ENCODE measurements at regions not wholly inside any gene's neighbourhood (a gene's known extent, or its start where the extent isn't known, plus 50 kb on each side); places are given as distances from the start of the nearest gene placed in this dataset.

- H3K4me3 Mint-ChIP-seq, result no peak overlapping the region
- no peaks in the 10 kb centered on the region for H3K27me3 Mint-ChIP-seq
- peaks cover 0 to 5% (median 0%) of the 10 kb centered on the region in 11 donors for H3K9me3 Mint-ChIP-seq
- Histone ChIP-seq H3K27ac (ENCODE audit: low read depth, low read length) (no peak overlapping the region), H3K4me1 (ENCODE audit: control insufficient read depth in 2 of 2, insufficient read depth in 2 of 2, low read length in 2 of 2) (no peaks in the 10 kb centered on the region), H3K27me3 (ENCODE audit: control insufficient read depth in 2 of 2, insufficient read depth in 2 of 2, low read length in 2 of 2) (no peaks in the 10 kb centered on the region), H3K9me3 (ENCODE audit: control insufficient read depth in 2 of 3, low read length in 3 of 3) (no peaks in the 10 kb centered on the region), H3K4me3 (ENCODE audit: low read length) (no peak overlapping the region), H3K36me3 (ENCODE audit: control insufficient read depth in 2 of 3, insufficient read depth in 3 of 3, low read length in 3 of 3) (no peaks in the 10 kb centered on the region)
- CTCF ChIA-PET, result no interaction called here
- POLR2A ChIA-PET, result no interaction called here
- no peak overlapping the region for H3K27ac Mint-ChIP-seq
- intact Hi-C loops (cut with micrococcal nuclease), result no loop called here
- no peaks in the 10 kb centered on the region for H3K36me3 Mint-ChIP-seq
- DNase-seq (no peak), ATAC-seq (no peak)
- no peaks in the 10 kb centered on the region for H3K4me1 Mint-ChIP-seq
Measured at GRCh38 chr13:72244788-72245187, 377.8 kb upstream of the DACH1 start.

GRCh38 chr13:72230131-72230530, 363.1 kb upstream of the DACH1 start:
- H3K9me3 ChIP-seq (ENCODE audit: control insufficient read depth in 2 of 3, low read length in 3 of 3), result no peaks in the 10 kb centered on the region
- Mint-ChIP-seq H3K4me3 (no peak overlapping the region), H3K27ac (no peak overlapping the region), H3K36me3 (no peaks in the 10 kb centered on the region), H3K27me3 (no peaks in the 10 kb centered on the region), H3K9me3 (peaks cover 0 to 10% (median 3%) of the 10 kb centered on the region in 11 donors), H3K4me1 (no peaks in the 10 kb centered on the region)
- CTCF ChIA-PET, result no interaction called here
- no peak overlapping the region for H3K4me3 ChIP-seq (ENCODE audit: low read length)
- intact Hi-C loops (cut with micrococcal nuclease), result no loop called here
- H3K4me1 ChIP-seq (ENCODE audit: control insufficient read depth in 2 of 2, insufficient read depth in 2 of 2, low read length in 2 of 2), result no peaks in the 10 kb centered on the region
- DNase-seq (no peak), ATAC-seq (no peak)
- H3K36me3 ChIP-seq (ENCODE audit: control insufficient read depth in 2 of 3, insufficient read depth in 3 of 3, low read length in 3 of 3), result no peaks in the 10 kb centered on the region
- no peak overlapping the region for H3K27ac ChIP-seq (ENCODE audit: low read depth, low read length)
- H3K27me3 ChIP-seq (ENCODE audit: control insufficient read depth in 2 of 2, insufficient read depth in 2 of 2, low read length in 2 of 2), result no peaks in the 10 kb centered on the region
- POLR2A ChIA-PET, result interaction anchor here (0.6 kb wide), 1 partner anchor 27 kb away, joined by 3 read pairs; no protein-coding TSS in a partner anchor

GRCh38 chr13:72229067-72229466, 362.1 kb upstream of the DACH1 start:
- H3K27ac Mint-ChIP-seq, result no peak overlapping the region
- intact Hi-C loops (cut with micrococcal nuclease), result no loop called here
- ChIA-PET CTCF (no interaction called here), POLR2A (no interaction called here)
- no peak for ATAC-seq
- H3K9me3 Mint-ChIP-seq, result peaks cover 0 to 7% (median 3%) of the 10 kb centered on the region in 11 donors
- H3K4me1 Mint-ChIP-seq, result no peaks in the 10 kb centered on the region
- no peaks in the 10 kb centered on the region for H3K27me3 ChIP-seq (ENCODE audit: control insufficient read depth in 2 of 2, insufficient read depth in 2 of 2, low read length in 2 of 2)
- H3K9me3 ChIP-seq (ENCODE audit: control insufficient read depth in 2 of 3, low read length in 3 of 3), result no peaks in the 10 kb centered on the region
- H3K27ac ChIP-seq (ENCODE audit: low read depth, low read length), result no peak overlapping the region
- no peaks in the 10 kb centered on the region for H3K36me3 Mint-ChIP-seq
- no peak for DNase-seq
- no peak overlapping the region for H3K4me3 Mint-ChIP-seq
- H3K4me3 ChIP-seq (ENCODE audit: low read length), result no peak overlapping the region
- H3K4me1 ChIP-seq (ENCODE audit: control insufficient read depth in 2 of 2, insufficient read depth in 2 of 2, low read length in 2 of 2), result no peaks in the 10 kb centered on the region
- H3K27me3 Mint-ChIP-seq, result no peaks in the 10 kb centered on the region
- no peaks in the 10 kb centered on the region for H3K36me3 ChIP-seq (ENCODE audit: control insufficient read depth in 2 of 3, insufficient read depth in 3 of 3, low read length in 3 of 3)

GRCh38 chr13:72221276-72221962, 354.4 kb upstream of the DACH1 start:
- no peaks in the 10 kb centered on the region for H3K36me3 Mint-ChIP-seq
- no peak for DNase-seq
- Histone ChIP-seq H3K9me3 (ENCODE audit: control insufficient read depth in 2 of 3, low read length in 3 of 3) (no peaks in the 10 kb centered on the region), H3K4me1 (ENCODE audit: control insufficient read depth in 2 of 2, insufficient read depth in 2 of 2, low read length in 2 of 2) (no peaks in the 10 kb centered on the region), H3K4me3 (ENCODE audit: low read length) (no peak overlapping the region), H3K36me3 (ENCODE audit: control insufficient read depth in 2 of 3, insufficient read depth in 3 of 3, low read length in 3 of 3) (no peaks in the 10 kb centered on the region), H3K27me3 (ENCODE audit: control insufficient read depth in 2 of 2, insufficient read depth in 2 of 2, low read length in 2 of 2) (no peaks in the 10 kb centered on the region), H3K27ac (ENCODE audit: low read depth, low read length) (no peak overlapping the region)
- no peak for ATAC-seq
- H3K4me1 Mint-ChIP-seq, result no peaks in the 10 kb centered on the region
- ChIA-PET POLR2A (no interaction called here), CTCF (no interaction called here)
- H3K27me3 Mint-ChIP-seq, result peaks cover 0 to 3% (median 0%) of the 10 kb centered on the region in 5 donors
- no peak overlapping the region for H3K27ac Mint-ChIP-seq
- H3K4me3 Mint-ChIP-seq, result no peak overlapping the region
- peaks cover 0 to 18% (median 4%) of the 10 kb centered on the region in 11 donors for H3K9me3 Mint-ChIP-seq
- intact Hi-C loops (cut with micrococcal nuclease), result no loop called here

GRCh38 chr13:72218966-72219365, 352.0 kb upstream of the DACH1 start:
- H3K36me3 ChIP-seq (ENCODE audit: control insufficient read depth in 2 of 3, insufficient read depth in 3 of 3, low read length in 3 of 3), result no peaks in the 10 kb centered on the region
- Mint-ChIP-seq H3K36me3 (no peaks in the 10 kb centered on the region), H3K4me1 (no peaks in the 10 kb centered on the region), H3K4me3 (no peak overlapping the region), H3K27ac (no peak overlapping the region), H3K27me3 (peaks cover 0 to 3% (median 0%) of the 10 kb centered on the region in 5 donors), H3K9me3 (peaks cover 0 to 24% (median 9%) of the 10 kb centered on the region in 11 donors)
- no peak for ATAC-seq
- CTCF ChIA-PET, result no interaction called here
- intact Hi-C loops (cut with micrococcal nuclease), result no loop called here
- no peaks in the 10 kb centered on the region for H3K4me1 ChIP-seq (ENCODE audit: control insufficient read depth in 2 of 2, insufficient read depth in 2 of 2, low read length in 2 of 2)
- no peak overlapping the region for H3K27ac ChIP-seq (ENCODE audit: low read depth, low read length)
- no peaks in the 10 kb centered on the region for H3K9me3 ChIP-seq (ENCODE audit: control insufficient read depth in 2 of 3, low read length in 3 of 3)
- no peak overlapping the region for H3K4me3 ChIP-seq (ENCODE audit: low read length)
- H3K27me3 ChIP-seq (ENCODE audit: control insufficient read depth in 2 of 2, insufficient read depth in 2 of 2, low read length in 2 of 2), result no peaks in the 10 kb centered on the region
- POLR2A ChIA-PET, result no interaction called here
- DNase-seq, result no peak

- H3K27me3 ChIP-seq (ENCODE audit: control insufficient read depth in 2 of 2, insufficient read depth in 2 of 2, low read length in 2 of 2), result no peaks in the 10 kb centered on the region
- H3K27ac ChIP-seq (ENCODE audit: low read depth, low read length), result no peak overlapping the region
- H3K27ac Mint-ChIP-seq, result no peak overlapping the region
- no peak overlapping the region for H3K4me3 ChIP-seq (ENCODE audit: low read length)
- no peak for DNase-seq
- H3K9me3 ChIP-seq (ENCODE audit: control insufficient read depth in 2 of 3, low read length in 3 of 3), result no peaks in the 10 kb centered on the region
- H3K36me3 Mint-ChIP-seq, result no peaks in the 10 kb centered on the region
- H3K4me3 Mint-ChIP-seq, result no peak overlapping the region
- H3K4me1 ChIP-seq (ENCODE audit: control insufficient read depth in 2 of 2, insufficient read depth in 2 of 2, low read length in 2 of 2), result no peaks in the 10 kb centered on the region
- peaks cover 0 to 24% (median 4%) of the 10 kb centered on the region in 11 donors for H3K9me3 Mint-ChIP-seq
- ChIA-PET POLR2A (no interaction called here), CTCF (no interaction called here)
- no peaks in the 10 kb centered on the region for H3K36me3 ChIP-seq (ENCODE audit: control insufficient read depth in 2 of 3, insufficient read depth in 3 of 3, low read length in 3 of 3)
- H3K4me1 Mint-ChIP-seq, result no peaks in the 10 kb centered on the region
- no peak for ATAC-seq
- H3K27me3 Mint-ChIP-seq, result no peaks in the 10 kb centered on the region
- intact Hi-C loops (cut with micrococcal nuclease), result no loop called here
Measured at GRCh38 chr13:72217142-72217541, 350.1 kb upstream of the DACH1 start.

- Mint-ChIP-seq H3K27me3 (no peaks in the 10 kb centered on the region), H3K9me3 (peaks cover 0 to 5% (median 0%) of the 10 kb centered on the region in 11 donors), H3K4me3 (no peak overlapping the region), H3K36me3 (no peaks in the 10 kb centered on the region), H3K4me1 (no peaks in the 10 kb centered on the region), H3K27ac (no peak overlapping the region)
- Histone ChIP-seq H3K4me1 (ENCODE audit: control insufficient read depth in 2 of 2, insufficient read depth in 2 of 2, low read length in 2 of 2) (no peaks in the 10 kb centered on the region), H3K36me3 (ENCODE audit: control insufficient read depth in 2 of 3, insufficient read depth in 3 of 3, low read length in 3 of 3) (no peaks in the 10 kb centered on the region), H3K4me3 (ENCODE audit: low read length) (no peak overlapping the region), H3K9me3 (ENCODE audit: control insufficient read depth in 2 of 3, low read length in 3 of 3) (no peaks in the 10 kb centered on the region), H3K27ac (ENCODE audit: low read depth, low read length) (no peak overlapping the region), H3K27me3 (ENCODE audit: control insufficient read depth in 2 of 2, insufficient read depth in 2 of 2, low read length in 2 of 2) (no peaks in the 10 kb centered on the region)
- ATAC-seq (no peak), DNase-seq (no peak)
- ChIA-PET CTCF (no interaction called here), POLR2A (no interaction called here)
- intact Hi-C loops (cut with micrococcal nuclease), result no loop called here
Measured at GRCh38 chr13:72208112-72208645, 341.2 kb upstream of the DACH1 start.

All from naive thymus-derived CD4-positive, alpha-beta T cell (primary cell).